GM18868 (cell line): ENCODE measurements at regions not wholly inside any gene's neighbourhood (a gene's known extent, or its start where the extent isn't known, plus 50 kb on each side); places are given as distances from the start of the nearest gene placed in this dataset.
"Not testable (repeated sequence)": the region's sequence is repeated elsewhere in the genome, so short reads cannot be mapped to it uniquely, and the experiment has no call there.

Source experiments
- ATAC-seq: cut with Tn5 transposase; IDR thresholded peaks from one replicate; pipeline ENCODE4 v1.9.1; 2021; ENCODE audit warnings: mild to moderate bottlenecking, moderate library complexity; ENCODE audit not compliant: unreplicated experiment

DNA sequence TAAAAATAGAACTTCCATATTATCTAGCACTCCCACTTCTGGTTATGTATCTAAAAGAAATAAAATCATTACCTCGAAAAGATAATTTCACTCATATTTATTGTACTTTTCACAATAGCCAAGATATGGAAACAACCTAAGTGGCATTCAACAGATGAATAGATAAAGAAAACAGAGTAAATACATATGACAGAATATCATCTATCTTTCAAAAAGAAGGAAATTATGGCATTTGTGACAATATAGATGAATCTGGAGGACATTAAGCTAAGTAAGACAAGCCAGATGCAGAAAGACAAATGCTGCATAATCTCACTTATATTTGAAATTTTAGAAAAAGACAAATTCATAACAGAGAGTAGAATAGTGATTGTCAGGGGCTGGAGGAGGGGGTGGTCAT, 590.0 kb upstream of the ANO3 start:
- no peak for ATAC-seq

DNA sequence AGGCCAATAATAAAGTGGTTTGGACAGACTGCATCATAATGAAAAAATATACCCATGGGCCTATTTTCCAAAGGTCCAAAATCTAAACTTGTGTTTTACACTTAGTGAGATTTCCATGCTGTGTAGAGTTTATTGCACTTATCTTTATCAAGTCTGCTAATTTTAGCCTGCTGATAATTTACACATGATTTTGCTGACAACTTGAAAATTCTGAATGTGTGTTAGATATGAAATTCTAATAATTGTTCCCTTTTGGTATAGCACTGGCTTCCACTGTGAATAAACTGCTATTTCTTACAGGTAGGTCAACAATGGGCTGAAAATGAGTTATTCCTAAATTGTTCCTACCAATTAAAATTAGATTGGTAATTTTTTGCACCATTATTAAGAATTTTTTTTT, 589.1 kb upstream of the ANO3 start:
- ATAC-seq, result no peak

DNA sequence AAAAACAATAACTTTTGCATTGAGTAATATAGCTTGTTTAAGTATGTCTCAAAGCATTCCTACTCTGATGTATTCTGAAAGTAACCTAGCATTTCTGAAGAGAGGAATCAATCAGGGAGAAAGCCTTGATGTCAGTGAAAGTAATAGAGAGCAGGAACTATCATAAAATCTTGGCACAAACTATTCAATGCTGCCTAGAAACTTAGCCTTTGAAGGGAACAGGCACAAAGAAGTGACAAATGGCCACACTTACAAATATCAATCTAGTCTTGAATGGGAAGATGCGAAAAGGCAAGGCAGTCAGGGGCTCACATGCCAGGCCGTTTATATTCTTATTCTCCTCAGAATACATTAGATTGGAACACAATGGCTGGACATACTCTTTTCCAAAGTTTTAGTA, 576.5 kb upstream of the ANO3 start:
- no peak for ATAC-seq

DNA sequence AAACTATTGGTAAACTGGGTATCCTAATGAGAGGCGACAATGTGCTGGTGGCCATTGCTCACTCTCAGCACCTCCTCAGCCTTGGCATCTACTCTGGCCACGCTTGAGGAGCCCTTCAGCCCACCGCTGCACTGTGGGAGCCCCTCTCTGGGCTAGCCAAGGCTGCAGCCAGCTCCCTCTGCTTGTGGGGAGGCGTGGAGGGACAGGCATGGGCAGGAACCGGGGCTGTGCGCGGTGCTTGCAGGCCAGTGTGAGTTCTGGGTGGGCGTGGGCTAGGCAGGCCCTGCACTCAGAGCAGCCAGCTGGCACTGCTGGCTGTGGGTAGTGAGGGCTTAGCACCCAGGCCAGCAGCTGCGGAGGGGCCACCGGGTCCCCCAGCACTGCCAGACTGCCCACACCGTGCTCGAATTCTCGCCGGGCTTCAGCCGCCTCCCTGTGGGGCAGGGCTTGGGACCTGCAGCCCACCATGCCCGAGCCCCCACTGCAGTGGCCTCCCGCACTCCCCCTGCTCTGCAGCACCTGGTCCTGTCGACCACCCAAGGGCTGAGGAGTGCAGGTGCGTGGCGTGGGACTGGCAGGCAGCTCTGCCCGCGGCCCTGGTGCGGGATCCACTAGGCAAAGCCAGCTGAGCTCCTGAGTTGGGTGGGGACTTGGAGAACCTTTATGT, 575.9 kb upstream of the ANO3 start:
- ATAC-seq, result no peak

DNA sequence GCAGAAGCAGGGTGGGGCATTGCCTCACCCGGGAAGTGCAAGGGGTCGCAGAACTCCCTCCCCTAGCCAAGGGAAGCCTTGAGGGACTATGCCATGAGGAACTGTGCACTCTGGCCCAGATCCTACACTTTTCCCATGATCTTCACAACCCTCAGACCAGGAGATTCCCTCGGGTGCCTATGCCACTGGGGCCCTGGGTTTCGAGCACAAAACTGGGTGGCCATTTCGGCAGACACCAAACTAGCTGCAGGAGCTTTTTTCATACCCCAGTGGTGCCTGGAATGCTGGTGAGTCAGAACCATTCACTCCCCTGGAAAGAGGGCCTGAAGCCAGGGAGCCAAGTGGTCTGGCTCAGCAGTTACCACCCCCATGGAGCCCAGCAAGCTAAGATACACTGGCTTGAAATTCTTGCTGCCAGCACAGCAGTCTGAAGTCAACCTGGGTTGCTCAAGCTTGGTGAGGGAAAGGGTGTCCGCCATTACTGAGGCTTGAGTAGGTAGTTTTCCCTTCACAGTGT, 573.7 kb upstream of the ANO3 start:
- ATAC-seq, result no peak

DNA sequence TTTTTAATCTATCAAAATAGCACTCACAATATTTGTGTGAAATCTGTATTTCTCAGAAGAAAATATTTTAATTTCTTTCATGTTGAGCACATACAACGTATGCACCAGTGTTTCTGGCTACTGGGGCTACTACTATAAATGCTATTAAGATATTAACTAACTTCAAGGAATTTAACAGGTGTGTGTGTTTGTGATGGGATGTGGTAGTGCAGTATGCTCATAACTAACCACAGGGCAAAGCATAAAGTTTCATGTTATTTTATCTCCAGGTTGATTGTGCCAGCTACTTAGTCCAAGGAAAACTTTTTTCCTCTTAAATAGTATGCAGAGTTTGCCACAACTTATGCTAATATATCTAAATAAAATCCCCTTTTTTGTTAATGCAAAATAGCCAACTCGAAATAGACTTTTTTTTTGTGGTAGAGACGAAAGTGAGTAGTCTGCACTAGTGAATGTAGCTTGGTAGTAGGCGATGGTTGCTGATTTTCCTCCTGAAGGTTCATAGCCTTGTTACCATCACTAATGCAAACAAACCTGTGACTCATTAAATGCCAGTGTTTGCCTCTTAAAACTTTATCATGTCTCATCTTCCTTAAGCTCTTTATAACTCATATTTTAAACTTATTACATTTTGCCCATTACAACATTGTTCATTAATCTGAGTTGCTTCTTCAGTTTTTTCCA, 565.5 kb upstream of the ANO3 start:
- no peak for ATAC-seq

DNA sequence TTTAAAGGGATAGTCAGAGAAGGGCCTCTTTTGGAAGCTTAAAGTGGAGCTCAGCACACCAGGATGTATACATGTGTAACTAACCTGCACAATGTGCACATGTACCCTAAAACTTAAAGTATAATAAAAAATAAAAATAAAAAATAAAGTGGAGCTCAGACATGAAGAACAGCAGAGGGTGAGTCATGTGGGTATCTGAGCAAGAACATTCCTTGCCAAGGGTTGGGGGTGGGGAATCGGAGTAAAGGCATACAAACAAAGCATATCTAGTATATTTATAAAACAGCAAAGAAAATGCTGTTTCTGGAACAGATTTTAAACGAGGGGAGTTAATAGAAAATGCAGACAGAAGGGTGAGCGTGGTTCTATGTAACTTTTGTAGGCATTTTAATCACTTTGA, 562.6 kb upstream of the ANO3 start:
- ATAC-seq, result no peak

DNA sequence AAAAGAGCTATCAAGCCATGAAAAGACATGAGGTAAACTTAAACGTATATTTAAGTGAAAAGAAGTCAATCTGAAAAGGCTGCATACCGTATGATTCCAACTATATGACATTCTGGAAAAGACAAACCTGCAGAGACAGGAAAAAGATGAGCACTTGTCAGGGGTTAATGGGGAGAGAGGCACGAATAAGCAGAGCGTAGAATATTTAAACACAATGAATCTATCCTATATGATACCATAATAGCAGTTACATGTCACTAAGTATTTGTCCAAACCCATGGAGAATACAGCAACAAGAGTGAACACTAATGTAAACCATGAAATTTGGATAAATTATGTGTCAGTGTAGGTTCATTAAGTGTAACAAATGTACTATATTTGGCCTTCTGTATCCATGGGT, 560.3 kb upstream of the ANO3 start:
- no peak for ATAC-seq

DNA sequence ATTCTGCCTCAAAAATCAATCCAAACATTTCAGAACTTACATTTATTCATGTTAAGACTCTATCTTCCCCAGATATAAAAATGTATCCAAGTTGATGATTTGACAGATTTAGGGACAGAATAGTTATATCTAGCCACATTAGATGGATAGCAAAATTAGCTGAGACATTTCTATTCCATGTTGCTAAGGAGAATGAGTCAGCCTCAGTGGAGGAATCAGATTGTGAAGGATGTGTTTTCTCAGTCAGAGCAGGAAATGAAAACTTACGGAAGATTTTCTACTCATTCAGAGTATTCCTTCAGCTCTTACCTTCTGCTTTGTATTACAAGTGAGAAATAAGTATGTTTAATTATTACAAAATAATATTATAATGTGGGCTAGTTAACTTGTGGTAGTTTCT, 556.3 kb upstream of the ANO3 start:
- ATAC-seq, result no peak

DNA sequence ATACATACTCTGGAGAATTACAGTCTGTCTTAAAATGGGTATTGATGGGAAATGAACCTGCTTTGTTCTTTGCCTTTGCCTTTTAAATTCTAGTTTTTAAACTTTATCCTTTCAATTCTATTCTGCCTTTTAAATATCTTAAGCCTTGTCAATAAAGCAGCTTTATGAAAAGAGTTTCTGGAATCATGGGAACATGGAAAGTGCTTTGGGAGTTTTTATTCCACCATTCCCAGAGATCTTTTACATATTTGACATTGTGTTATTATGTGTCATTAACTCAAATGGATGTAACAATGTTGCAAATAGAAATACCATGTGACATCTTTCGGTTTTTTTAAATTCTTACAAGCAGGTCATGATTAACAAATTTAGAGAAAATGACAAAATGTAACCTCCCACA, 555.7 kb upstream of the ANO3 start:
- no peak for ATAC-seq

DNA sequence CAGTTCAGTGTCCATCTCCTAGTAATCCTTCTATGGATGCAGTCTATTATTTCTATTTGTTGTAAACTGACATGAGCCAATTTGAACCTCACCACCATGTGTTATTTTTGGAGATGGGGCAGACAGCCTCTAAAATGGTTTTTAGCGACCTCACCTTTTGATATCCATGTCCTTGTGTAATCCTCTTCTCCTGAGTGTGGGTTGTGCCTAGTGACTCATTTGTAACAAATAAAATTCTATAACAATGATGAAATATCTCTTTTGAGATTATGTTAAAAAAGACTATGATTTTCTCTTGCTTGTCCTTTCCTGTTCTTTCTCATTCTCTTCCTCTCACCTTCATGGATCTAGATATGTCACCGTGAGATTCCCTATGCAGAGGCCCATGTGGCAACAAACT, 554.6 kb upstream of the ANO3 start:
- ATAC-seq, result no peak

DNA sequence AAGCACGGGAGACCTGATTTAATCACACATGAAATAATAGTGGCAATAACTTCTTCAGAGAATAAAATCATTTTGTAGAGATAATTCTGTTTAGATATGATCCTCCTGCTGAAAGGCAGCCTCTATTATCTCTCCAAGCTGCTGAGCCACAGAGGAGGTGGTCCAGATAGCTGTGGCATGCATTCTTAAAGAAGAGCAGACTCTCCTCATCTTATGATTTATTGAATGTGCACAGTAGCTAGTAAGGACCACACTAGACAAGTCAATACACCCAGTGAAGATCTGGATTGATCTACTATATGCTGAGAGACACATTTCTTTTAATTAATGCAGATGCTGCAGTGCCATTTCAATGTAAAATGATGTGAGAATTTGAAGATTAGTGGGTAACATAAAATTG, 552.9 kb upstream of the ANO3 start:
- no peak for ATAC-seq

DNA sequence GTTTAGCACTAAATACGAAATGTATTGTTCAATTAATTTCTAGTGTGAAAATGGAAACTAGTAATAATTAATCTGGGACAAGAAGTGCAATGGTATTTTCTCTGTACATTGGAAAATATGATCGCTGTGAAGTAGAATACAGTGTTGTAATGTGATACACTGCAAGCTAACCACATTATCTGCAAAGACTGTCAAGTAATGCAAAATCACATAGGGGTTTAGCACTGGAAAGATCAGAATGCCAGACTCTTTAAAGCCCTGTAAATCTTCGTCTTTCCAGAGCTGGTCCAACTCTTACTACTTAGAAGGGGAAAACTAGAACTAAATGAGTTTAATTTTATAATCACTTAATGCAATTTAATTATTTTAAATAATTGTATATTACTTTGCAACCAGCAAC, 544.5 kb upstream of the ANO3 start:
- ATAC-seq, result no peak

DNA sequence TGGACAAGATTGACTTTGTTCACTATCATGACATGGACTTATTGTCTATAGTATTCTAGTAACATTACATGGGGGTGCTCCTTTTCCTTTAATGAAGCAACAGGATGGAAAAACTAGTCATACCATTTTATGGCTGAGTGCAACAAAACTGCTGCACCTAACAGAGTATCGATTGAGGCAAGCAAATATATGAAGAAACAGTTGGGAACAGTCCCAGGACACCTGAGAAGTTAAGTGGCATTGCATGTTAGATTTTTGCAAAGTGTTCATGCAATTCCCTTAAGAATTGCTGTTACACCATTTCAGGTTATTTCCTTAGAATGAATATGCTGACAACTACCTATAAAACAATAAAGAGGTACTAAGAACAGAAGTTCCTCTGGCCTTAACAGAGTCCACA, 541.5 kb upstream of the ANO3 start:
- ATAC-seq, result no peak

DNA sequence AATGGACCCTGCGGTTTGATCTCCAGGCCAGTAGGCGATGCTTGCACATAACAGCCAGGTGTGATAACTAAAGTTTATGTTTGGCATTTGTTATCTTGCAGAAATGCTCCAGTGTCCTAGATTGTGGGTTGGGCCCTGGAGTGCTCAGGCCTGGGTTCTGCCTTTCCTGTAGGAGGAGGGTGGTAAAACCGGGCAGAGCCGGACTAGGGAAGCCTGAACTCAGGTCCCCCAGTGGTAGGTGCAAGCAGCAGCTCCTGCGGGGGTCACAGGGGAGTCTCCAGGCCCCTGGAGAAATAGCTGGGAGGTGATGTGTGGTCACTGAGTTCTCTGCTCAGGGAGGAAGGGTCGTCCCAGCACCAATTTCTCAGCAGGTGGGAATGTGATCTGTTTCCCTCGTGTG, 538.3 kb upstream of the ANO3 start:
- no peak for ATAC-seq

DNA sequence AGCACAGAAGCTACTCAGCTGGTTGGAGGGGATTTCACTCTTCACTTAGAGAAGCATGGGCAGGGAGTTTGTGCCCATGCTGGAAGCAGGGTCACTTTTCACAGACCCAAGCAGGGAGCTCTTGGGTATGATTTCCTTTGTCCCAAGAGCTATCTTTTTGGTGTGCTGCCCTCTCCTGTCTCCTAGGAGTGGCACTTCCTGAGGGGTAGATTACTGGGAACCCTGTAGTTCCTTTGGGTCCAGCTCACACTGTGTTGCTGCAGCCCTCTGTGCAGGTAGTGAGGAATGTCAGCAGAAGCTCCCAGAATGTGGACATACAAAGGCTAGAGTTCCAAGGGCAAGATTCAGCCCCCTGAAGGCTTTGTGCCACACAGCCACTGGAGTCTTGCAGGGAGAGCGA, 537.1 kb upstream of the ANO3 start:
- no peak for ATAC-seq

DNA sequence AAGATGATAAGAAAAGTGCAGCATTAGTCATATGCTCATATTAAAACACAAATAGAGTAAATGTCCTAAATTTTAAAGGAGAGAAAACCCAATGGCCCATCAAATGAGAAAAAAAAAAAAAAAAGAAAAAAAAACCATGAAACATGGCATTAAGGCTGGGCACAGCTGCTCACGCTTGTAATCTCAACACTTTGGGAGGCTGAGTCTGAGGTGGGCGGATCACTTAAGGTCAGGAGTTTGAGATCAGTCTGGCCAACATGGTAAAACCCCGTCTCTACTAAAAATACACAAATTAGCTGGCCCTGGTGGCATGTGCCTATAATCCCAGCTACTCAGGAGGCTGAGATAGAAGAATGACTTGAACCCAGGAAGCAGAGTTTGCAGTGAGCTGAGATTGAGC, 515.5 kb upstream of the ANO3 start:
- no peak for ATAC-seq

DNA sequence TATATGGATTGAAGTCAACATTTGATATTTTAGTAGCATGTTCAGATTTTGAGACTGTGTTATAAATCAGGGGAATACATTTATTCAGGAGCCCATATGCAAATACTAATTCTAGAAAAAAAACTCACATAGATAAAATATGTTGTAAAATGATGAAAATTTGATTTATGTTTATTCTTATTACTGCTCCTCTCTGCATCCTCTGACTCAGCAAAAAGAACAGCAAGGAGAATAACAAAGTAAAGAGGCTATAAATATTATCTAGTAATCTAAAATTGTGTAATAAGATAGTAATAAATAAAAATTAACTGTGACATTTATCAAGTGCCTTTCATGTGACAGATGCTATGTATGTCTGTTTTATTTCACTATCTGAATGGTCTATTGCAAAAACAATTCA, 507.2 kb upstream of the ANO3 start:
- no peak for ATAC-seq

DNA sequence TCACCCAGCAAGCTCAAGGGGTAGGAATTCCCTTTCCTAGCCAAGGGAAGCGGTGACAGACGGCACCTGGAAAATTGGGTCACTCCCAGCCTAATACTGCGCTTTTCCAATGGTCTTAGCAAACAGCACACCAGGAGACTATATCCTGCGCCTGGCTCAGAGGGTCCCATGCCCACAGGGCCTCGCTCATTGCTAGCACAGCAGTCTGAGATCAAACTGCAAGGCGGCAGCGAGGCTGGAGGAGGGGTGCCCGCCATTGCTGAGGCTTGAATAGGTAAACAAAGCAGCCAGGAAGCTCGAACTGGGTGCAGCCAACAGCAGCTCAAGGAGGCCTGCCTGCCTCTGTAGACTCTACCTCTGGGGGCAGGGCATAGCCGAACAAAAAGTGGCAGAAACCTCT, 500.4 kb upstream of the ANO3 start:
- not testable (repeated sequence) for ATAC-seq

DNA sequence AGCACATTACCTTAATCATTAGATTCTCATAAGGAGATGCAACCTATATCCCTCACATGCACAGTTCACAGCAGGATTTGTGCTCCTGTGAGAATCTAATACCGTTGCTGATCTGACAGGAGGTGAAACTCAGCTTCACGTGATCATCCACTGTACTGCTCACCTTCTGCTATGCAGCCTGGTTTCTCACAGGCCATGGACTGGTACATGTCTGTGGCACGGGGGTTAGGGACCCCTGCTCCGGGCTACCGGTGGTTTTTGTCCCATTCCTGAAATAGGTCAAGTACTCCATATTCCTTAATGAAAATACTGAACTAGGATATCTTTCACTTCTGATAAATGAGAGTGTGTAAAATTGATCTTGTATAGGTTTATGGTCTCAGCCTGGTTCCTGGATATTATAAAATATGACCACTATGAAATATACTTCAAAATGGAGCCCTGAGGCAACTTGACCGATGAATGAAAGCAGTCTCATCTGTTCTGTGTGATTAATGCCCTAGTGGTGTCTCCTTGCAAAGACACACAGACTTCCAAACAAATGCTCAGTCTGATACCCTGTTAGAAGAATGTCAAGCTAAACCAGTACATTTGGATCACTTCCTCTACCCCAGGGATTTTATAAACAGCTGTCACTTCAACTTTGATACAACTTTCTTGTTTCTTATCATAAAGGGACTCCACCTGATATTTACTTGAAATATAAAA, 492.9 kb upstream of the ANO3 start:
- ATAC-seq, result no peak

DNA sequence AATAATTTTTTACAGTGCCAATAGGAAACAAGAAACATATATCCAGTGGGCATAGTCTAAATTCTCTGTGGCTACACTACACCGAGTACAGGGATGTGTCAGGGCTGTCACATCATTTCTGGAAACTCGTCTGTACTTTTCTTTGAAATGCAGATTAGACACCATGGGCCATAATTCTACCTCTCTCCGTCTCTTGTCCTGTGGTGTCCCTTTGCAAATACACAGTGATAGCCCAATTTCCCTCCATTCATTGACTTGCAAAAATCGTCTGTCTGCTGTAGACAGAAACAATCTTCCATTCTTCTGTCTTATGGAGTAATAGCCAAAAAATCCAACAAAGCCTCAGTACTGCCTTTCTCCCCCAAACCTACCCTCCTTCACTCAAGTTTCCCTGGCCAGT, 487.1 kb upstream of the ANO3 start:
- ATAC-seq, result no peak

DNA sequence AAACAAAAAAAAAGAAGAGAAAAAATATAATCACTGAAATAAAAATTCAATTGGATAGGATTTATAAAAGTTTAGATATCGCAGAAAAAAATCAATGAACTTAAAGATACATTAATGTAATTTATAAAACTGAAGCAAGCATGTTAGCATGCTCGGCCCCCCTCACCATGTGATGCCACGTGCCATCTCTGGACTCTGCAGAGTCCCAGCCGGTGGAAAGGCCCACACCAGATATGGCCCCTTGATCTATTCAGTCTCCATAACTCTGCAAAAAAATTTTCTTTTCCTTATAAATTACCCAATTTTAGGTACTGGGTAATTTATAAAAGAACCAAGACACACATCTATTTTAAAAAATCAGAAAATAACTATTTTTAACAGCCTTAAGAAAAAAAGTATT, 476.0 kb upstream of the ANO3 start:
- no peak for ATAC-seq
